SK-N-SH treated with all-trans-retinoic acid at 6 μM for 48 hours (cell line): ENCODE measurements at regions not wholly inside any gene's neighbourhood (a gene's known extent, or its start where the extent isn't known, plus 50 kb on each side); places are given as distances from the start of the nearest gene placed in this dataset.

Experiments used
- ATAC-seq: fragments of 200-7000 bp; cut with Tn5 transposase; 3 replicates; pipeline ENCODE4 v1.9.1; 2020; ENCODE audit warnings: mild to moderate bottlenecking, moderate library complexity
- ARNTL ChIP-seq: fragments of 450-650 bp; formaldehyde crosslinking; IDR thresholded peaks from 2 replicates; pipeline ENCODE4 v1.5.0; 2020; ENCODE audit warnings: low read depth, mild to moderate bottlenecking, moderate library complexity, borderline replicate concordance
- BACH2 ChIP-seq: fragments of 250-450 bp; sonication (Bioruptor Pico); IDR thresholded peaks from 2 replicates; pipeline ENCODE4 v1.9.0; 2021; ENCODE audit warnings: mild to moderate bottlenecking, borderline replicate concordance
- CSDC2 ChIP-seq: fragments of 250-450 bp; sonication (Bioruptor Pico); IDR thresholded peaks from 2 replicates; pipeline ENCODE4 v1.5.0; 2020; ENCODE audit warnings: mild to moderate bottlenecking, moderate library complexity
- ESRRG ChIP-seq: fragments of 250-450 bp; sonication (Bioruptor Pico); IDR thresholded peaks from 2 replicates; pipeline ENCODE4 v1.6.1; 2021; ENCODE audit warnings: mild to moderate bottlenecking
- GLIS3 ChIP-seq: fragments of 250-450 bp; sonication (Bioruptor Pico); IDR thresholded peaks from 2 replicates; pipeline ENCODE4 v1.5.0; 2020; ENCODE audit warnings: mild to moderate bottlenecking, moderate library complexity
- ISL1 ChIP-seq: fragments of 250-450 bp; sonication (Bioruptor Pico); IDR thresholded peaks from 2 replicates; pipeline ENCODE4 v2.1.2; 2022; ENCODE audit warnings: mild to moderate bottlenecking, moderate library complexity
- PPARA ChIP-seq: fragments of 250-450 bp; sonication (Bioruptor Pico); IDR thresholded peaks from 2 replicates; pipeline ENCODE4 v1.5.0; 2020; ENCODE audit warnings: mild to moderate bottlenecking, borderline replicate concordance
- RARB ChIP-seq: fragments of 250-450 bp; sonication (Bioruptor Pico); IDR thresholded peaks from 2 replicates; pipeline ENCODE4 v1.8.0; 2021; ENCODE audit warnings: mild to moderate bottlenecking, moderate library complexity
- SNAI2 ChIP-seq: fragments of 250-450 bp; sonication (Bioruptor Pico); IDR thresholded peaks from 2 replicates; pipeline ENCODE4 v1.5.0; 2020; ENCODE audit warnings: mild to moderate bottlenecking, moderate library complexity
- TCF4 ChIP-seq: fragments of 250-450 bp; sonication (Bioruptor Pico); IDR thresholded peaks from 2 replicates; pipeline ENCODE4 v1.8.0; 2021; ENCODE audit warnings: mild to moderate bottlenecking, moderate library complexity, borderline replicate concordance
- TOX ChIP-seq: fragments of 250-450 bp; sonication (Bioruptor Pico); IDR thresholded peaks from 2 replicates; pipeline ENCODE4 v1.8.0; 2021; ENCODE audit warnings: mild to moderate bottlenecking, moderate library complexity, borderline replicate concordance
- ZC3H10 ChIP-seq: fragments of 250-450 bp; sonication (Bioruptor Pico); IDR thresholded peaks from 2 replicates; pipeline ENCODE4 v1.5.1; 2021; ENCODE audit warnings: mild to moderate bottlenecking, moderate library complexity
- ZFP30 ChIP-seq: fragments of 450-650 bp; formaldehyde crosslinking; IDR thresholded peaks from 2 replicates; pipeline ENCODE4 v1.5.0; 2022; ENCODE audit warnings: mild to moderate bottlenecking, moderate library complexity
- ZNF565 ChIP-seq: fragments of 450-650 bp; formaldehyde crosslinking; conservative IDR thresholded peaks from 2 replicates; pipeline ENCODE4 v1.5.0; 2020; ENCODE audit warnings: low read depth, mild to moderate bottlenecking, moderate library complexity
- ZNF70 ChIP-seq: fragments of 450-650 bp; formaldehyde crosslinking; IDR thresholded peaks from 2 replicates; pipeline ENCODE4 v1.5.0; 2020; ENCODE audit warnings: mild to moderate bottlenecking, moderate library complexity
- ZNF8 ChIP-seq: fragments of 450-650 bp; formaldehyde crosslinking; IDR thresholded peaks from 2 replicates; pipeline ENCODE4 v1.5.0; 2020; ENCODE audit warnings: mild to moderate bottlenecking, moderate library complexity
- TF ChIP-seq, protein P1 (sequence below): fragments of 250-450 bp; sonication (Bioruptor Pico); IDR thresholded peaks from 2 replicates; pipeline ENCODE4 v1.5.1; 2021; ENCODE audit warnings: mild to moderate bottlenecking, moderate library complexity
- TF ChIP-seq, protein P2 (sequence below): fragments of 250-450 bp; sonication (Bioruptor Pico); IDR thresholded peaks from 2 replicates; pipeline ENCODE4 v1.8.0; 2021; ENCODE audit warnings: low read depth, mild to moderate bottlenecking, moderate library complexity, borderline replicate concordance
- TF ChIP-seq, protein P3 (sequence below): fragments of 250-450 bp; sonication (Bioruptor Pico); IDR thresholded peaks from 2 replicates; pipeline ENCODE4 v1.5.0; 2020; ENCODE audit warnings: mild to moderate bottlenecking, moderate library complexity
- TF ChIP-seq, protein P4 (sequence below): fragments of 250-450 bp; sonication (Bioruptor Pico); IDR thresholded peaks from 2 replicates; pipeline ENCODE4 v1.8.0; 2020; ENCODE audit warnings: mild to moderate bottlenecking, moderate library complexity, borderline replicate concordance
- TF ChIP-seq, protein P5 (sequence below): fragments of 250-450 bp; sonication (Bioruptor Pico); IDR thresholded peaks from 2 replicates; pipeline ENCODE4 v1.5.1; 2020; ENCODE audit warnings: low read depth, mild to moderate bottlenecking, moderate library complexity

DNA sequence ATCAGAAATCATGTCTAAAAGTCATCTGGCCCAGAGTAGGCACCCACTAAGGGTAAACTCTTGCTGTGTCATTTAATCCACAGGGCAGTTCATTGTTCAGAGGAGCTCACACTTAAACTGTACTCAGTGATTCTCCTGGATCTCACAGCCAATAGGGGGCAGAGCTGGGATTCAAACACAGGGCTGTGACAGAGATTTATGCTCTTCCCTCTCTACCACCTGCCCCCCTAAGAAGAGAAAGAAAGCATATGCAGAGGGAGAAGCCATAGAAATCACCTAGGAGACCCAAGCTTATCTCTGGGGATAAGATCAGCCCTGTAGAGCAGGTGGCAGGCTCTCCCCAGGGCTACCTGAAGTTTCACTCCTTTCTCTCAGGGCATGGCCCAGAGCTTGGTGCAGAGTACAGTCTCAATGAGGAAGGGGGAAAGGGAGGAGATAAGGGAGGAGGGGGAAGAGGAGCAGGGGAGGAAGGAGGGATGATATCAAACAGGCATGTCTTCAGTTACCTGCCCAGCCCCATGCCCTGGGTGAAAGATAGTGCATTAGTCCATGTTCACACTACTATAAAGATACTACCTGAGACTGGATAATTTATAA, 51.8 kb upstream of the ADPGK start:
- TF ChIP-seq ZNF565 (CRISPR knock-in tag) (no peak), ISL1 (CRISPR knock-in tag) (no peak), PPARA (no peak), BACH2 (CRISPR knock-in tag) (no peak), ZC3H10 (CRISPR knock-in tag) (no peak), ESRRG (CRISPR knock-in tag) (no peak), GLIS3 (CRISPR knock-in tag) (no peak), TCF4 (no peak), RARB (CRISPR knock-in tag) (no peak), ZNF70 (no peak), CSDC2 (no peak), TOX (CRISPR knock-in tag) (no peak), ARNTL (CRISPR knock-in tag) (no peak), ZFP30 (no peak)
- TF ChIP-seq, protein P1, sequence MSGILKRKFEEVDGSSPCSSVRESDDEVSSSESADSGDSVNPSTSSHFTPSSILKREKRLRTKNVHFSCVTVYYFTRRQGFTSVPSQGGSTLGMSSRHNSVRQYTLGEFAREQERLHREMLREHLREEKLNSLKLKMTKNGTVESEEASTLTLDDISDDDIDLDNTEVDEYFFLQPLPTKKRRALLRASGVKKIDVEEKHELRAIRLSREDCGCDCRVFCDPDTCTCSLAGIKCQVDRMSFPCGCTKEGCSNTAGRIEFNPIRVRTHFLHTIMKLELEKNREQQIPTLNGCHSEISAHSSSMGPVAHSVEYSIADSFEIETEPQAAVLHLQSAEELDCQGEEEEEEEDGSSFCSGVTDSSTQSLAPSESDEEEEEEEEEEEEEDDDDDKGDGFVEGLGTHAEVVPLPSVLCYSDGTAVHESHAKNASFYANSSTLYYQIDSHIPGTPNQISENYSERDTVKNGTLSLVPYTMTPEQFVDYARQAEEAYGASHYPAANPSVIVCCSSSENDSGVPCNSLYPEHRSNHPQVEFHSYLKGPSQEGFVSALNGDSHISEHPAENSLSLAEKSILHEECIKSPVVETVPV, result no peak
- TF ChIP-seq, protein P2, sequence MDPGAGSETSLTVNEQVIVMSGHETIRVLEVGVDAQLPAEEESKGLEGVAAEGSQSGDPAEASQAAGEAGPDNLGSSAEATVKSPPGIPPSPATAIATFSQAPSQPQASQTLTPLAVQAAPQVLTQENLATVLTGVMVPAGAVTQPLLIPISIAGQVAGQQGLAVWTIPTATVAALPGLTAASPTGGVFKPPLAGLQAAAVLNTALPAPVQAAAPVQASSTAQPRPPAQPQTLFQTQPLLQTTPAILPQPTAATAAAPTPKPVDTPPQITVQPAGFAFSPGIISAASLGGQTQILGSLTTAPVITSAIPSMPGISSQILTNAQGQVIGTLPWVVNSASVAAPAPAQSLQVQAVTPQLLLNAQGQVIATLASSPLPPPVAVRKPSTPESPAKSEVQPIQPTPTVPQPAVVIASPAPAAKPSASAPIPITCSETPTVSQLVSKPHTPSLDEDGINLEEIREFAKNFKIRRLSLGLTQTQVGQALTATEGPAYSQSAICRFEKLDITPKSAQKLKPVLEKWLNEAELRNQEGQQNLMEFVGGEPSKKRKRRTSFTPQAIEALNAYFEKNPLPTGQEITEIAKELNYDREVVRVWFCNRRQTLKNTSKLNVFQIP (CRISPR knock-in tag), result no peak
- TF ChIP-seq, protein P3, sequence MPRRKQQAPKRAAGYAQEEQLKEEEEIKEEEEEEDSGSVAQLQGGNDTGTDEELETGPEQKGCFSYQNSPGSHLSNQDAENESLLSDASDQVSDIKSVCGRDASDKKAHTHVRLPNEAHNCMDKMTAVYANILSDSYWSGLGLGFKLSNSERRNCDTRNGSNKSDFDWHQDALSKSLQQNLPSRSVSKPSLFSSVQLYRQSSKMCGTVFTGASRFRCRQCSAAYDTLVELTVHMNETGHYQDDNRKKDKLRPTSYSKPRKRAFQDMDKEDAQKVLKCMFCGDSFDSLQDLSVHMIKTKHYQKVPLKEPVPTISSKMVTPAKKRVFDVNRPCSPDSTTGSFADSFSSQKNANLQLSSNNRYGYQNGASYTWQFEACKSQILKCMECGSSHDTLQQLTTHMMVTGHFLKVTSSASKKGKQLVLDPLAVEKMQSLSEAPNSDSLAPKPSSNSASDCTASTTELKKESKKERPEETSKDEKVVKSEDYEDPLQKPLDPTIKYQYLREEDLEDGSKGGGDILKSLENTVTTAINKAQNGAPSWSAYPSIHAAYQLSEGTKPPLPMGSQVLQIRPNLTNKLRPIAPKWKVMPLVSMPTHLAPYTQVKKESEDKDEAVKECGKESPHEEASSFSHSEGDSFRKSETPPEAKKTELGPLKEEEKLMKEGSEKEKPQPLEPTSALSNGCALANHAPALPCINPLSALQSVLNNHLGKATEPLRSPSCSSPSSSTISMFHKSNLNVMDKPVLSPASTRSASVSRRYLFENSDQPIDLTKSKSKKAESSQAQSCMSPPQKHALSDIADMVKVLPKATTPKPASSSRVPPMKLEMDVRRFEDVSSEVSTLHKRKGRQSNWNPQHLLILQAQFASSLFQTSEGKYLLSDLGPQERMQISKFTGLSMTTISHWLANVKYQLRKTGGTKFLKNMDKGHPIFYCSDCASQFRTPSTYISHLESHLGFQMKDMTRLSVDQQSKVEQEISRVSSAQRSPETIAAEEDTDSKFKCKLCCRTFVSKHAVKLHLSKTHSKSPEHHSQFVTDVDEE (CRISPR knock-in tag), result no peak
- TF ChIP-seq, protein P4, sequence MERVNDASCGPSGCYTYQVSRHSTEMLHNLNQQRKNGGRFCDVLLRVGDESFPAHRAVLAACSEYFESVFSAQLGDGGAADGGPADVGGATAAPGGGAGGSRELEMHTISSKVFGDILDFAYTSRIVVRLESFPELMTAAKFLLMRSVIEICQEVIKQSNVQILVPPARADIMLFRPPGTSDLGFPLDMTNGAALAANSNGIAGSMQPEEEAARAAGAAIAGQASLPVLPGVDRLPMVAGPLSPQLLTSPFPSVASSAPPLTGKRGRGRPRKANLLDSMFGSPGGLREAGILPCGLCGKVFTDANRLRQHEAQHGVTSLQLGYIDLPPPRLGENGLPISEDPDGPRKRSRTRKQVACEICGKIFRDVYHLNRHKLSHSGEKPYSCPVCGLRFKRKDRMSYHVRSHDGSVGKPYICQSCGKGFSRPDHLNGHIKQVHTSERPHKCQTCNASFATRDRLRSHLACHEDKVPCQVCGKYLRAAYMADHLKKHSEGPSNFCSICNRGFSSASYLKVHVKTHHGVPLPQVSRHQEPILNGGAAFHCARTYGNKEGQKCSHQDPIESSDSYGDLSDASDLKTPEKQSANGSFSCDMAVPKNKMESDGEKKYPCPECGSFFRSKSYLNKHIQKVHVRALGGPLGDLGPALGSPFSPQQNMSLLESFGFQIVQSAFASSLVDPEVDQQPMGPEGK (CRISPR knock-in tag), result no peak
- TF ChIP-seq, protein P5, sequence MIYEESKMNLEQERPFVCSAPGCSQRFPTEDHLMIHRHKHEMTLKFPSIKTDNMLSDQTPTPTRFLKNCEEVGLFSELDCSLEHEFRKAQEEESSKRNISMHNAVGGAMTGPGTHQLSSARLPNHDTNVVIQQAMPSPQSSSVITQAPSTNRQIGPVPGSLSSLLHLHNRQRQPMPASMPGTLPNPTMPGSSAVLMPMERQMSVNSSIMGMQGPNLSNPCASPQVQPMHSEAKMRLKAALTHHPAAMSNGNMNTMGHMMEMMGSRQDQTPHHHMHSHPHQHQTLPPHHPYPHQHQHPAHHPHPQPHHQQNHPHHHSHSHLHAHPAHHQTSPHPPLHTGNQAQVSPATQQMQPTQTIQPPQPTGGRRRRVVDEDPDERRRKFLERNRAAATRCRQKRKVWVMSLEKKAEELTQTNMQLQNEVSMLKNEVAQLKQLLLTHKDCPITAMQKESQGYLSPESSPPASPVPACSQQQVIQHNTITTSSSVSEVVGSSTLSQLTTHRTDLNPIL (CRISPR knock-in tag), result no peak
- ATAC-seq, result peak; percentile 48

DNA sequence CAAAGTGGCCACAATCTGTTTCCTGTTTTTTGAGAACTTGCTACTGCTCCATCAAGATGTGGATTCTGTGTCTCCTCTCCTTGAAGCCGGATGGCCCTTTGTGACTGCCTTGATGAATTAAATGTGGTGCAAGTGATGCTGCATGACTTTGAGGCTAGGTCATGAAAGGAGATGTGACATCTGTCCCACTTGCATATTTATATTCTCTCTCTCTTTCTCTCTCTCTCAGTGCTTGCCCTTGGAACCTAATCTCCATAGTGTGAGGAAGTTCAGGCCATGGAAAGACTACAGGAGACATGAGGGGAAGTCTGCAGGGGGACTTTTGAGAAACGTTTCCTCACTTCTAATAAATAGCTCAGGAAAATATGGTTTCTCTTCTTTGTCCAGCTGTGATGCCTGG, 50.0 kb upstream of the ADPGK start:
- TF ChIP-seq GLIS3 (CRISPR knock-in tag) (no peak), SNAI2 (CRISPR knock-in tag) (no peak), ESRRG (CRISPR knock-in tag) (no peak), ZFP30 (no peak), PPARA (no peak), ZNF8 (CRISPR knock-in tag) (no peak), CSDC2 (no peak), ZNF70 (no peak), ARNTL (CRISPR knock-in tag) (no peak), ZNF565 (CRISPR knock-in tag) (no peak)
- TF ChIP-seq, protein P4 (CRISPR knock-in tag), result no peak
- TF ChIP-seq, protein P5 (CRISPR knock-in tag), result no peak
- TF ChIP-seq, protein P2 (CRISPR knock-in tag), result no peak
- TF ChIP-seq, protein P3 (CRISPR knock-in tag), result no peak
- no peak for ATAC-seq
